WTC11 (cell line): ENCODE measurements at regions not wholly inside any gene's neighbourhood (a gene's known extent, or its start where the extent isn't known, plus 50 kb on each side); places are given as distances from the start of the nearest gene placed in this dataset.

Source experiments
- ATAC-seq: fragments of 200-7000 bp; cut with Tn5 transposase; 2 replicates; pipeline ENCODE4 v1.10.0; 2021; ENCODE audit warnings: mild to moderate bottlenecking, moderate library complexity
- CTCF ChIA-PET: fragments of 300-600 bp; sonication (Branson Sonifier 250); formaldehyde crosslinking; loops from one replicate; lab custom pipeline; 2021; ENCODE audit warnings: antibody characterized with exemption; lab: Charles Lee
- POLR2A ChIA-PET: fragments of 350-600 bp; sonication (Branson Sonifier 250); formaldehyde crosslinking; loops from one replicate; lab custom pipeline; 2021; ENCODE audit warnings: antibody characterized with exemption; lab: Charles Lee
- DNase-seq: peaks from one replicate; pipeline ENCODE4 v3.0.0; 2021; ENCODE audit warnings: low spot score
- H3K27ac Mint-ChIP-seq: 2 replicates; pipeline ENCODE4 v1.8.0; 2021; ENCODE audit warnings: mixed read lengths
- H3K27me3 Mint-ChIP-seq: 2 replicates; pipeline ENCODE4 v1.8.0; 2021; ENCODE audit warnings: low read depth, mild to moderate bottlenecking, moderate library complexity, mixed read lengths
- H3K36me3 Mint-ChIP-seq: 2 replicates; pipeline ENCODE4 v1.8.0; 2021; ENCODE audit warnings: mixed read lengths
- H3K4me1 Mint-ChIP-seq: 2 replicates; pipeline ENCODE4 v1.8.0; 2022; ENCODE audit warnings: mixed read lengths
- H3K4me3 Mint-ChIP-seq: 2 replicates; pipeline ENCODE4 v1.8.0; 2021; ENCODE audit warnings: mild to moderate bottlenecking, moderate library complexity, mixed read lengths
- H3K9me3 Mint-ChIP-seq: 2 replicates; pipeline ENCODE4 v1.8.0; 2021; ENCODE audit warnings: mixed read lengths
- ARID4B ChIP-seq: sonication (generic); formaldehyde crosslinking; IDR thresholded peaks from 2 replicates; pipeline ENCODE4 v1.8.0; 2023; ENCODE audit warnings: missing genetic modification reagents, mild to moderate bottlenecking, borderline replicate concordance
- ATF2 ChIP-seq: sonication (generic); formaldehyde crosslinking; IDR thresholded peaks from 2 replicates; pipeline ENCODE4 v1.8.1; 2022; ENCODE audit warnings: low read depth, missing genetic modification reagents, borderline replicate concordance
- E2F5 ChIP-seq: sonication (generic); formaldehyde crosslinking; IDR thresholded peaks from 2 replicates; pipeline ENCODE4 v1.8.1; 2022; ENCODE audit warnings: mild to moderate bottlenecking, moderate library complexity, missing genetic modification reagents
- FOXK1 ChIP-seq: sonication (generic); formaldehyde crosslinking; IDR thresholded peaks from 2 replicates; pipeline ENCODE4 v1.8.0; 2022; ENCODE audit warnings: mild to moderate bottlenecking, moderate library complexity, missing genetic modification reagents
- FOXP4 ChIP-seq: sonication (generic); formaldehyde crosslinking; IDR thresholded peaks from 2 replicates; pipeline ENCODE4 v1.8.0; 2022; ENCODE audit warnings: mild to moderate bottlenecking, missing genetic modification reagents
- GTF2I ChIP-seq: fragments of 250-450 bp; sonication (Bioruptor Pico); conservative IDR thresholded peaks from 2 replicates; pipeline ENCODE4 v1.4.0; 2021; ENCODE audit warnings: mild to moderate bottlenecking
- IRF2 ChIP-seq: sonication (generic); formaldehyde crosslinking; IDR thresholded peaks from 2 replicates; pipeline ENCODE4 v1.8.0; 2022; ENCODE audit warnings: low read depth, missing genetic modification reagents, borderline replicate concordance
- MAX ChIP-seq: sonication (generic); formaldehyde crosslinking; IDR thresholded peaks from 2 replicates; pipeline ENCODE4 v1.8.0; 2022; ENCODE audit warnings: mild to moderate bottlenecking, missing genetic modification reagents
- MYBL2 ChIP-seq: sonication (generic); formaldehyde crosslinking; IDR thresholded peaks from 2 replicates; pipeline ENCODE4 v1.8.1; 2023; ENCODE audit warnings: mild to moderate bottlenecking, moderate library complexity, missing genetic modification reagents
- NFE2L1 ChIP-seq: sonication (generic); formaldehyde crosslinking; IDR thresholded peaks from 2 replicates; pipeline ENCODE4 v1.8.1; 2023; ENCODE audit warnings: missing genetic modification reagents
- SP1 ChIP-seq: sonication (generic); formaldehyde crosslinking; conservative IDR thresholded peaks from 2 replicates; pipeline ENCODE4 v1.8.1; 2022; ENCODE audit warnings: missing genetic modification reagents
- ZNF138 ChIP-seq: sonication (generic); formaldehyde crosslinking; conservative IDR thresholded peaks from 2 replicates; pipeline ENCODE4 v1.8.1; 2022; ENCODE audit warnings: mild to moderate bottlenecking, moderate library complexity, missing genetic modification reagents
- ZNF263 ChIP-seq: sonication (generic); formaldehyde crosslinking; IDR thresholded peaks from 2 replicates; pipeline ENCODE4 v1.8.1; 2022; ENCODE audit warnings: low read depth, mild to moderate bottlenecking, moderate library complexity, missing genetic modification reagents
- ZNF532 ChIP-seq: fragments of 250-450 bp; sonication (Bioruptor Pico); IDR thresholded peaks from 2 replicates; pipeline ENCODE4 v1.9.0; 2021; ENCODE audit warnings: mild to moderate bottlenecking, borderline replicate concordance

- Mint-ChIP-seq H3K27ac (no peak overlapping the region), H3K27me3 (no peaks in the 10 kb centered on the region; the same call in 1 of the 2 replicates), H3K9me3 (peaks cover 84% of the 10 kb centered on the region), H3K4me3 (no peak overlapping the region), H3K36me3 (peaks cover 68% of the 10 kb centered on the region), H3K4me1 (no peaks in the 10 kb centered on the region)
- ChIA-PET CTCF (no interaction called here), POLR2A (no interaction called here)
- DNase-seq = no peak
- TF ChIP-seq GTF2I (CRISPR knock-in tag) (no peak), NFE2L1 (CRISPR knock-in tag) (no peak), ZNF263 (CRISPR knock-in tag) (no peak), E2F5 (no peak), FOXP4 (CRISPR knock-in tag) (no peak), FOXK1 (CRISPR knock-in tag) (no peak), ZNF532 (no peak), MYBL2 (CRISPR knock-in tag) (no peak), SP1 (CRISPR knock-in tag) (no peak), ATF2 (CRISPR knock-in tag) (no peak), ARID4B (no peak), MAX (CRISPR knock-in tag) (no peak), ZNF138 (no peak), IRF2 (no peak)
- no peak for ATAC-seq
Observed at GRCh38 chr2:5449867-5450266, 242.3 kb upstream of the SOX11 start.
